GM18909 (cell line): ENCODE measurements at regions not wholly inside any gene's neighbourhood (a gene's known extent, or its start where the extent isn't known, plus 50 kb on each side); places are given as distances from the start of the nearest gene placed in this dataset.
"Not testable (repeated sequence)": the region's sequence is repeated elsewhere in the genome, so short reads cannot be mapped to it uniquely, and the experiment has no call there.

Experiments used
- ATAC-seq: cut with Tn5 transposase; IDR thresholded peaks from one replicate; pipeline ENCODE4 v1.9.1; 2021; ENCODE audit warnings: mild to moderate bottlenecking; ENCODE audit not compliant: unreplicated experiment, poor library complexity

GRCh38 chrX:107296184-107296583, 89.8 kb downstream of the DNAAF6 start:
- ATAC-seq: not testable (repeated sequence)

- ATAC-seq: no peak
Observed at GRCh38 chrX:107298276-107298675, 91.9 kb downstream of the DNAAF6 start.

- no peak for ATAC-seq
Observed at GRCh38 chrX:107301253-107301652, 94.8 kb downstream of the DNAAF6 start.

- no peak for ATAC-seq
Observed at GRCh38 chrX:107304141-107304540, 97.7 kb downstream of the DNAAF6 start.

GRCh38 chrX:107323786-107324492, 117.5 kb downstream of the DNAAF6 start:
- ATAC-seq: no peak

GRCh38 chrX:107324493-107325310, 118.3 kb downstream of the DNAAF6 start:
- no peak for ATAC-seq

GRCh38 chrX:107325467-107325866, 119.1 kb downstream of the DNAAF6 start:
- ATAC-seq: no peak

GRCh38 chrX:107348051-107348450, 101.4 kb upstream of the FRMPD3 start:
- no peak for ATAC-seq

- ATAC-seq: no peak
Observed at GRCh38 chrX:107348990-107349389, 100.5 kb upstream of the FRMPD3 start.

GRCh38 chrX:107355533-107355932, 93.9 kb upstream of the FRMPD3 start:
- ATAC-seq: no peak

- no peak for ATAC-seq
Observed at GRCh38 chrX:107360788-107361360, 88.6 kb upstream of the FRMPD3 start.

GRCh38 chrX:107370185-107370584, 79.3 kb upstream of the FRMPD3 start:
- not testable (repeated sequence) for ATAC-seq

GRCh38 chrX:107374132-107374531, 75.3 kb upstream of the FRMPD3 start:
- ATAC-seq: no peak

- ATAC-seq: no peak
Observed at GRCh38 chrX:107374831-107375230, 74.6 kb upstream of the FRMPD3 start.

- ATAC-seq: not testable (repeated sequence)
Observed at GRCh38 chrX:107376186-107376585, 73.3 kb upstream of the FRMPD3 start.

GRCh38 chrX:107384397-107385105, 64.9 kb upstream of the FRMPD3 start:
- no peak for ATAC-seq

- ATAC-seq: no peak
Observed at GRCh38 chrX:107389726-107390125, 59.7 kb upstream of the FRMPD3 start.

GRCh38 chrX:107393656-107394055, 55.8 kb upstream of the FRMPD3 start:
- not testable (repeated sequence) for ATAC-seq

GRCh38 chrX:107396235-107396634, 53.2 kb upstream of the FRMPD3 start:
- no peak for ATAC-seq

- no peak for ATAC-seq
Observed at GRCh38 chrX:107396783-107397182, 52.7 kb upstream of the FRMPD3 start.

GRCh38 chrX:107398115-107398514, 51.3 kb upstream of the FRMPD3 start:
- peak; percentile 76 for ATAC-seq
